ENCODE measurements at regions not wholly inside any gene's neighbourhood (a gene's known extent, or its start where the extent isn't known, plus 50 kb on each side); places are given as distances from the start of the nearest gene placed in this dataset.

- TF ChIP-seq, protein P1, sequence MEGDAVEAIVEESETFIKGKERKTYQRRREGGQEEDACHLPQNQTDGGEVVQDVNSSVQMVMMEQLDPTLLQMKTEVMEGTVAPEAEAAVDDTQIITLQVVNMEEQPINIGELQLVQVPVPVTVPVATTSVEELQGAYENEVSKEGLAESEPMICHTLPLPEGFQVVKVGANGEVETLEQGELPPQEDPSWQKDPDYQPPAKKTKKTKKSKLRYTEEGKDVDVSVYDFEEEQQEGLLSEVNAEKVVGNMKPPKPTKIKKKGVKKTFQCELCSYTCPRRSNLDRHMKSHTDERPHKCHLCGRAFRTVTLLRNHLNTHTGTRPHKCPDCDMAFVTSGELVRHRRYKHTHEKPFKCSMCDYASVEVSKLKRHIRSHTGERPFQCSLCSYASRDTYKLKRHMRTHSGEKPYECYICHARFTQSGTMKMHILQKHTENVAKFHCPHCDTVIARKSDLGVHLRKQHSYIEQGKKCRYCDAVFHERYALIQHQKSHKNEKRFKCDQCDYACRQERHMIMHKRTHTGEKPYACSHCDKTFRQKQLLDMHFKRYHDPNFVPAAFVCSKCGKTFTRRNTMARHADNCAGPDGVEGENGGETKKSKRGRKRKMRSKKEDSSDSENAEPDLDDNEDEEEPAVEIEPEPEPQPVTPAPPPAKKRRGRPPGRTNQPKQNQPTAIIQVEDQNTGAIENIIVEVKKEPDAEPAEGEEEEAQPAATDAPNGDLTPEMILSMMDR (IDR thresholded peaks at IDR 0.05), result no peak
- no peak for TF ChIP-seq EP300 (IDR thresholded peaks at IDR 0.05)
These were observed 289.8 kb upstream of the PLXNA2 start for GRCh38 chr1:208533746-208534598.
